Peyer's patch (tissue), 4 donors: ENCODE measurements at regions not wholly inside any gene's neighbourhood (a gene's known extent, or its start where the extent isn't known, plus 50 kb on each side); places are given as distances from the start of the nearest gene placed in this dataset.
"Not testable (repeated sequence)": the region's sequence is repeated elsewhere in the genome, so short reads cannot be mapped to it uniquely, and the experiment has no call there.

Source experiments
- DNase-seq, 3 donors: peaks; one replicate each; pipeline ENCODE4 v3.0.0-alpha.2; 2017 to 2019
- H3K27ac ChIP-seq, 4 donors: fragments of 200-600 bp; sonication (generic); one replicate each; pipeline ENCODE4 v1.5.1; 2016 to 2019
- H3K27me3 ChIP-seq, 2 donors: fragments of 200-600 bp; sonication (generic); one replicate each; pipeline ENCODE4 v1.5.1; 2019
- H3K36me3 ChIP-seq, 3 donors: fragments of 200-600 bp; sonication (generic); one replicate each; pipeline ENCODE4 v1.5.1; 2016 to 2019
- H3K4me1 ChIP-seq, 4 donors: fragments of 200-600 bp; sonication (generic); one replicate each; pipeline ENCODE4 v1.5.1; 2016 to 2019
- H3K4me3 ChIP-seq, 4 donors: fragments of 200-600 bp; sonication (generic); 1 replicate in 3 of 4; 2 replicates in 1 of 4; pipeline ENCODE4 v1.5.1; 2016 to 2019; ENCODE audit warnings: mild to moderate bottlenecking in 1 of 4
- H3K9me3 ChIP-seq, 4 donors: fragments of 200-600 bp; sonication (generic); one replicate each; pipeline ENCODE4 v1.5.1; 2016 to 2019; ENCODE audit warnings: mild to moderate bottlenecking in 1 of 4
- CTCF ChIP-seq, 6 experiments: fragments of 450-650 bp in 4 of 6; fragments of 200-600 bp in 2 of 6; sonication (generic) in 1 of 6; IDR thresholded peaks; one replicate each; pipeline ENCODE4 v1.5.1; 2017 to 2019; ENCODE audit warnings: antibody characterized with exemption in 6 of 6, mild to moderate bottlenecking in 3 of 6, moderate library complexity in 1 of 6
- POLR2A ChIP-seq, 2 donors: fragments of 450-650 bp; IDR thresholded peaks; one replicate each; pipeline ENCODE4 v1.5.1; 2017; ENCODE audit warnings: antibody characterized with exemption in 2 of 2, mild to moderate bottlenecking in 2 of 2, moderate library complexity in 2 of 2

- H3K27me3 ChIP-seq: no peaks in the 10 kb centered on the region
- H3K4me1 ChIP-seq: no peaks in the 10 kb centered on the region
- peaks cover 0 to 5% (median under 1%) of the 10 kb centered on the region in 4 donors for H3K9me3 ChIP-seq
- H3K4me3 ChIP-seq: no peak overlapping the region
- no peak for TF ChIP-seq CTCF (IDR thresholded peaks at IDR 0.05)
- no peak for TF ChIP-seq POLR2A (IDR thresholded peaks at IDR 0.05)
- no peak overlapping the region for H3K27ac ChIP-seq
- DNase-seq: no peak
- no peaks in the 10 kb centered on the region for H3K36me3 ChIP-seq
Measured at GRCh38 chr6:121560476-121560875, 125.0 kb downstream of the GJA1 start.

GRCh38 chr6:121563286-121563685 lies 127.8 kb downstream of the GJA1 start:
- DNase-seq: no peak
- H3K27ac ChIP-seq: no peak overlapping the region
- TF ChIP-seq POLR2A (IDR thresholded peaks at IDR 0.05): no peak
- TF ChIP-seq CTCF (IDR thresholded peaks at IDR 0.05): no peak
- H3K9me3 ChIP-seq: peaks cover 0 to 7% (median 3%) of the 10 kb centered on the region in 4 donors
- no peaks in the 10 kb centered on the region for H3K36me3 ChIP-seq
- no peaks in the 10 kb centered on the region for H3K4me1 ChIP-seq
- no peak overlapping the region for H3K4me3 ChIP-seq
- H3K27me3 ChIP-seq: no peaks in the 10 kb centered on the region

- DNase-seq, H3K27ac ChIP-seq, H3K4me1 ChIP-seq: not testable (repeated sequence)
Measured at GRCh38 chr6:121564529-121564928, 129.1 kb downstream of the GJA1 start.

GRCh38 chr6:121571455-121571854 lies 136.0 kb downstream of the GJA1 start:
- no peak for DNase-seq
- Histone ChIP-seq H3K4me1 (no peaks in the 10 kb centered on the region), H3K4me3 (no peak overlapping the region), H3K9me3 (no peaks in the 10 kb centered on the region), H3K27me3 (no peaks in the 10 kb centered on the region), H3K27ac (no peak overlapping the region), H3K36me3 (no peaks in the 10 kb centered on the region)
- TF ChIP-seq POLR2A (IDR thresholded peaks at IDR 0.05) (no peak), CTCF (IDR thresholded peaks at IDR 0.05) (no peak)

More at GRCh38 chr6:121564529-121564928, 129.1 kb downstream of the GJA1 start:
- not testable (repeated sequence) for H3K4me3 ChIP-seq, H3K27me3 ChIP-seq, H3K9me3 ChIP-seq, H3K36me3 ChIP-seq

GRCh38 chr6:121573481-121573880 lies 138.0 kb downstream of the GJA1 start:
- Histone ChIP-seq H3K27me3 (no peaks in the 10 kb centered on the region), H3K36me3 (no peaks in the 10 kb centered on the region), H3K4me1 (no peaks in the 10 kb centered on the region), H3K4me3 (no peak overlapping the region), H3K9me3 (no peaks in the 10 kb centered on the region), H3K27ac (no peak overlapping the region)
- TF ChIP-seq POLR2A (IDR thresholded peaks at IDR 0.05) (no peak), CTCF (IDR thresholded peaks at IDR 0.05) (no peak)
- DNase-seq: no peak

GRCh38 chr6:121578216-121578615 lies 142.8 kb downstream of the GJA1 start:
- H3K9me3 ChIP-seq: no peaks in the 10 kb centered on the region
- H3K27me3 ChIP-seq: no peaks in the 10 kb centered on the region
- no peak for DNase-seq
- H3K27ac ChIP-seq: no peak overlapping the region
- no peak overlapping the region for H3K4me3 ChIP-seq
- no peaks in the 10 kb centered on the region for H3K4me1 ChIP-seq
- no peaks in the 10 kb centered on the region for H3K36me3 ChIP-seq
- TF ChIP-seq CTCF (IDR thresholded peaks at IDR 0.05) (no peak), POLR2A (IDR thresholded peaks at IDR 0.05) (no peak)
